Activated B cell treated with CpG ODN at 0.5 μM for 24 hours (primary cell): ENCODE measurements at regions not wholly inside any gene's neighbourhood (a gene's known extent, or its start where the extent isn't known, plus 50 kb on each side); places are given as distances from the start of the nearest gene placed in this dataset.

ENCODE experiments used
- ATAC-seq: fragments of 200-7000 bp; cut with Tn5 transposase; one replicate; pipeline ENCODE4 v1.10.0; 2021; ENCODE audit warnings: low read depth, mild to moderate bottlenecking, moderate library complexity
- CTCF ChIA-PET: fragments of 350-600 bp; sonication (Branson Sonifier 250); formaldehyde crosslinking; loops from one replicate; lab custom pipeline; 2021; ENCODE audit warnings: antibody characterized with exemption; lab: Charles Lee
- POLR2A ChIA-PET: fragments of 350-600 bp; sonication (Branson Sonifier 250); formaldehyde crosslinking; loops from one replicate; lab custom pipeline; 2021; ENCODE audit warnings: antibody characterized with exemption; lab: Charles Lee
- DNase-seq: peaks from one replicate; pipeline ENCODE4 v3.0.0; 2022
- H3K27ac Mint-ChIP-seq: one replicate; pipeline ENCODE4 v1.8.0; 2020; ENCODE audit warnings: mixed read lengths
- H3K27me3 Mint-ChIP-seq: one replicate; pipeline ENCODE4 v1.8.0; 2021; ENCODE audit warnings: mixed read lengths
- H3K36me3 Mint-ChIP-seq: one replicate; pipeline ENCODE4 v1.8.0; 2021; ENCODE audit warnings: low read depth, mixed read lengths
- H3K4me1 Mint-ChIP-seq: one replicate; pipeline ENCODE4 v1.8.0; 2021; ENCODE audit warnings: mixed read lengths
- H3K4me3 Mint-ChIP-seq: one replicate; pipeline ENCODE4 v1.8.0; 2020; ENCODE audit warnings: mild to moderate bottlenecking, mixed read lengths
- H3K9me3 Mint-ChIP-seq: one replicate; pipeline ENCODE4 v1.8.0; 2020; ENCODE audit warnings: mixed read lengths
- intact Hi-C: fragments of 100-400 bp; cut with micrococcal nuclease; formaldehyde crosslinking; loops from one replicate; pipeline ENCODE4 v1.15.1; 2024
- TF ChIP-seq, protein P1 (sequence below): fragments of 200-600 bp; IDR thresholded peaks from one replicate; pipeline ENCODE4 v1.8.0; 2022; ENCODE audit warnings: antibody characterized with exemption, mild to moderate bottlenecking

DNA sequence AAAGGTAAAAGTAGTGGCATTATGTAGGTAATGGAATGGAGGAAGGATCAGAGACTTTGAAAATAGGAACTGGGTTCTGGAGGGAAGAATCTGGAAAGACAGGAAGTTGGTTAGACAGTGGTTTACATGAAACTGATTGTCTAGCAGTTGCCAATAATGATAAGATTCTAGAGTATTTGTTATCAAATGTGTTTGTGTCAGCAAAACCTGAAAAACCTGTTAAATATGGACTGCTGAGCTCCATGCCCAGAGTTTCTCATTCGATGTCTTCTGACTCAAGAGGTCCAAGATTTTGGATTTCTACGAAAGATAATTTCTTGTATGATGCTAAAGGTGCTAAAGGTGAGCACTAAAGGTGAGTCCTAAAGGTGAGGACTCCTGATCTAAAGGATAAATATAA lies 515.0 kb upstream of the TUSC1 start:
- TF ChIP-seq, protein P1, sequence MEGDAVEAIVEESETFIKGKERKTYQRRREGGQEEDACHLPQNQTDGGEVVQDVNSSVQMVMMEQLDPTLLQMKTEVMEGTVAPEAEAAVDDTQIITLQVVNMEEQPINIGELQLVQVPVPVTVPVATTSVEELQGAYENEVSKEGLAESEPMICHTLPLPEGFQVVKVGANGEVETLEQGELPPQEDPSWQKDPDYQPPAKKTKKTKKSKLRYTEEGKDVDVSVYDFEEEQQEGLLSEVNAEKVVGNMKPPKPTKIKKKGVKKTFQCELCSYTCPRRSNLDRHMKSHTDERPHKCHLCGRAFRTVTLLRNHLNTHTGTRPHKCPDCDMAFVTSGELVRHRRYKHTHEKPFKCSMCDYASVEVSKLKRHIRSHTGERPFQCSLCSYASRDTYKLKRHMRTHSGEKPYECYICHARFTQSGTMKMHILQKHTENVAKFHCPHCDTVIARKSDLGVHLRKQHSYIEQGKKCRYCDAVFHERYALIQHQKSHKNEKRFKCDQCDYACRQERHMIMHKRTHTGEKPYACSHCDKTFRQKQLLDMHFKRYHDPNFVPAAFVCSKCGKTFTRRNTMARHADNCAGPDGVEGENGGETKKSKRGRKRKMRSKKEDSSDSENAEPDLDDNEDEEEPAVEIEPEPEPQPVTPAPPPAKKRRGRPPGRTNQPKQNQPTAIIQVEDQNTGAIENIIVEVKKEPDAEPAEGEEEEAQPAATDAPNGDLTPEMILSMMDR: no peak
- POLR2A ChIA-PET: no interaction called here

DNA sequence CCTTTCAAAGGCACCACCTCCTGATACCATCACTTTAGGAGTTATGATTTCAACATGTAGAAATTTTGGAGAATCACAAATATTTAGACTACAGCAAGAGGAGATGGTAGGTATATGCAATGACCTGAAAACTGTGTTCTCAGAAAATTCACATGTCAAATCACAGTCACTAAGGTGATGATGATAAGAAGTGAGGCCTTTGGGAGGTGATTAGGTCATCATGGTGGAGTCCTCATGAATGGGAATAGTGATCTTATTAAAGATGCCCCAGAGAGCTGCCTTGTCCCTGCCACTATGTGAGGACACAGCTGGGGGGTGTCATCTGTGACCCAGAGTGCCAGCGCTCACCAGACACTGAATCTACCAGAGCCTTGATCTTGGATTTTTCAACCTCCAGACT lies 513.5 kb upstream of the TUSC1 start:
- ChIA-PET CTCF (no interaction called here), POLR2A (no interaction called here)
- intact Hi-C loops: no loop called here
- H3K36me3 Mint-ChIP-seq: no peaks in the 10 kb centered on the region
- ATAC-seq: no peak
- TF ChIP-seq, protein P1: no peak
- peaks cover 8% of the 10 kb centered on the region for H3K9me3 Mint-ChIP-seq
- H3K4me1 Mint-ChIP-seq: no peaks in the 10 kb centered on the region
- no peak overlapping the region for H3K27ac Mint-ChIP-seq
- H3K27me3 Mint-ChIP-seq: no peaks in the 10 kb centered on the region
- DNase-seq: no peak
- no peak overlapping the region for H3K4me3 Mint-ChIP-seq

More for the DNA sequence above, 515.0 kb upstream of the TUSC1 start:
- Mint-ChIP-seq H3K27ac (no peak overlapping the region), H3K4me1 (no peaks in the 10 kb centered on the region), H3K27me3 (no peaks in the 10 kb centered on the region), H3K36me3 (no peaks in the 10 kb centered on the region), H3K9me3 (peaks cover 8% of the 10 kb centered on the region), H3K4me3 (no peak overlapping the region)
- DNase-seq: no peak
- no peak for ATAC-seq
- CTCF ChIA-PET: no interaction called here
- intact Hi-C loops: no loop called here

DNA sequence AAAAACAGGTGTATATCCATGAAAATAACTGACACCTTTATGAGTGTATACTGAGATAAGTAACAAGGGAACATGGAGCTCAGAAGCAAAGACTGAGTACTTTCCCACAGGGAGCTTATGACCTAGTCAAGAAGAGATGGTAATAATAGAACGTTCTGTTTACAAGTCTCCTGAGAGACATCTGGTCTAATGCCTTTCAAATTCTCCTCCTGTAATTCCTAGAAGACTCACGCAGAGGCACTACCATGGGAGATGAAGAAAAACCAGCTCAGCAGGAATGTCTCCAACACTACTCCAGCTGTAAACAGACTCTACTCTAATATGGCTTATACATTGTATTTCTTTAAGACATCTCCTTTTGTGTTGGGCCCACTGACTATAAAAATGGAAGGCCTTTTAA lies 503.6 kb upstream of the TUSC1 start:
- TF ChIP-seq, protein P1: no peak
- H3K9me3 Mint-ChIP-seq: peaks cover 7% of the 10 kb centered on the region
- H3K27me3 Mint-ChIP-seq: no peaks in the 10 kb centered on the region
- intact Hi-C loops: no loop called here
- ChIA-PET CTCF (no interaction called here), POLR2A (no interaction called here)
- ATAC-seq (no peak), DNase-seq (no peak)
- H3K4me1 Mint-ChIP-seq: no peaks in the 10 kb centered on the region
- no peaks in the 10 kb centered on the region for H3K36me3 Mint-ChIP-seq
- H3K27ac Mint-ChIP-seq: no peak overlapping the region
- no peak overlapping the region for H3K4me3 Mint-ChIP-seq

DNA sequence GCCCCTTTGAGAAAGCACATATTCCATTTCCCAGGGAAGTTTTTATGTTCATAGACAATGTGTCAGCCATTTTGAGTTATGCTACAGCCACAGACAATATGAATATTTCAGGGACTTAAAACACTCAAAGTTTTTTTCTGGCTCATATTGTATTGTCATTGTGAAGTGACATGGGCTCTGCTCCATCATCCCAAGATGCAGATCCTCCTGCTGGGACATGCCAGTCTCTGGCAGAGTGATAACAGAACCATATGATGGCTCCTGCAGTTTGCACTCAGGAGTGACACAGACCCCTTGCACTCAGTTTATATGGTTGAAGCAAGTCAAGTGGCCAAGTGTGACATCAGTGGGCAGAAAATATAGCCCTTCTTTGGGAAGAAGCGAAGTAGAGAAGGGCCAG lies 498.4 kb upstream of the TUSC1 start:
- POLR2A ChIA-PET: no interaction called here
- CTCF ChIA-PET: no interaction called here
- Mint-ChIP-seq H3K27ac (no peak overlapping the region), H3K4me1 (no peaks in the 10 kb centered on the region), H3K9me3 (peaks cover 9% of the 10 kb centered on the region), H3K27me3 (no peaks in the 10 kb centered on the region), H3K4me3 (no peak overlapping the region), H3K36me3 (no peaks in the 10 kb centered on the region)
- intact Hi-C loops: no loop called here
- TF ChIP-seq, protein P1: no peak
- no peak for DNase-seq
- ATAC-seq: no peak

DNA sequence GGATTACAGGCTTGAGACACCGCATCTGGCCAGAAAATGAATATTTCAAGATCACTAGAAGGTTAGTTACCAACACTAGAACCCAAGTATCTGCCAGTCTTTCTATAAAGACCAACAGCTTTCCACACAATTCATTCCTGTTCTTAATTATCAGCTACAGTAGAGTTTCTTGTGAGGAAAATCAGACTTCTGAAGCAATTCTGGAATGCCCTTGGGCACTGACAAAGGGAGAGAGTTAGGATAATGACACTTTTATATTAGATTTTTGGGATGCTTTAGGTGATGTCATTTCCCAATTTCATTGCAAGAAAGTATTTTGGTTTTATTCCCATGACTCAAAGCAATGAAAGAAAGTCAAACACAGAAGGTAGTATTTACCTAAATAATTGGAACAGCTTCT lies 497.0 kb upstream of the TUSC1 start:
- TF ChIP-seq, protein P1: no peak
- ChIA-PET CTCF (no interaction called here), POLR2A (no interaction called here)
- no peak for DNase-seq
- H3K27me3 Mint-ChIP-seq: no peaks in the 10 kb centered on the region
- intact Hi-C loops: no loop called here
- no peak overlapping the region for H3K27ac Mint-ChIP-seq
- no peaks in the 10 kb centered on the region for H3K36me3 Mint-ChIP-seq
- H3K4me1 Mint-ChIP-seq: no peaks in the 10 kb centered on the region
- peaks cover 9% of the 10 kb centered on the region for H3K9me3 Mint-ChIP-seq
- no peak overlapping the region for H3K4me3 Mint-ChIP-seq
- ATAC-seq: no peak
